K562 (cell line): ENCODE measurements at regions not wholly inside any gene's neighbourhood (a gene's known extent, or its start where the extent isn't known, plus 50 kb on each side); places are given as distances from the start of the nearest gene placed in this dataset.

Experiments
- ATAC-seq: fragments of 200-7000 bp; cut with Tn5 transposase; 3 replicates; pipeline ENCODE4 v1.9.1; 2020; ENCODE audit warnings: moderate library complexity
- BruUV-seq: library from RNA; stranded (reverse); fragments of 400-500 nt; replicated peaks from 2 replicates; lab custom pipeline; 2021; lab: Mats Ljungman, UMichigan
- CTCF ChIA-PET: fragments of 300-600 bp; formaldehyde crosslinking; extraction: SDS; loops from one replicate; lab custom pipeline; 2021; ENCODE audit warnings: low intra/inter-chr PET ratio; lab: Yijun Ruan, JAX
- POLR2A ChIA-PET: fragments of 300-600, 350-650 bp; sonication (Branson Sonifier 250); formaldehyde crosslinking; extraction: SDS; loops from one replicate; lab custom pipeline; 2021; ENCODE audit warnings: antibody characterized with exemption, inconsistent platforms; lab: Yijun Ruan, JAX
- DNase-seq, 4 experiments: peaks; one replicate each; pipeline versions ENCODE4 v3.0.0 to v3.0.0-alpha.2; 2011 to 2018; ENCODE audit warnings: low spot score in 3 of 4, mixed read lengths in 3 of 4; ENCODE audit errors: extremely low read depth in 1 of 4
- FAIRE-seq: peaks from 2 replicates; lab custom pipeline; 2011; peaks lifted over from hg19 to GRCh38; lab: Jason Lieb, UNC
- H2AFZ ChIP-seq: 2 replicates; pipeline ENCODE4 v1.6.0; 2011; ENCODE audit warnings: low read depth, low read length, control low read depth, inconsistent platforms
- H3K27ac ChIP-seq: fragments of 200-600 bp; 3 replicates; pipeline ENCODE4 v1.8.0; 2011; ENCODE audit warnings: low read depth, mild to moderate bottlenecking, control low read depth, inconsistent platforms, low read length, moderate library complexity, mixed read lengths; ENCODE audit errors: extremely low read depth
- H3K27me3 ChIP-seq, 2 experiments: fragments of 300-600 bp in 1 of 2; 2 replicates in 1 of 2; 3 replicates in 1 of 2; pipeline versions ENCODE4 v1.6.0 to v1.8.0; 2011; ENCODE audit warnings: inconsistent platforms in 2 of 2, low read length in 2 of 2, mild to moderate bottlenecking in 1 of 2, mixed read lengths in 1 of 2, moderate library complexity in 1 of 2; ENCODE audit not compliant: control insufficient read depth in 2 of 2, insufficient read depth in 2 of 2
- H3K36me3 ChIP-seq: fragments of 300-600 bp; 3 replicates; pipeline ENCODE4 v1.8.0; 2011; ENCODE audit warnings: mild to moderate bottlenecking, low read length, inconsistent platforms; ENCODE audit not compliant: control insufficient read depth, insufficient read depth
- H3K4me1 ChIP-seq, 2 experiments: fragments of 200-600 bp in 1 of 2; replicated peaks in 1 of 2; 2 replicates in 1 of 2; 3 replicates in 1 of 2; pipeline versions ENCODE4 v1.5.1 to v1.8.0; 2011; ENCODE audit warnings: inconsistent platforms in 2 of 2, low read length in 2 of 2, mild to moderate bottlenecking in 1 of 2, mixed read lengths in 1 of 2, moderate library complexity in 1 of 2; ENCODE audit not compliant: control insufficient read depth in 2 of 2, insufficient read depth in 2 of 2
- H3K4me2 ChIP-seq: 2 replicates; pipeline ENCODE4 v1.6.1; 2011; ENCODE audit warnings: low read length, control low read depth, inconsistent platforms, mixed read lengths; ENCODE audit not compliant: insufficient read depth
- H3K4me3 ChIP-seq: fragments of 200-600 bp; sonication (generic), shearing (Covaris generic); 2 replicates; pipeline ENCODE4 v1.5.1; 2016; ENCODE audit warnings: control low read depth, inconsistent platforms
- H3K79me2 ChIP-seq: fragments of 200-600 bp; 3 replicates; pipeline ENCODE4 v1.8.0; 2011; ENCODE audit warnings: low read length, inconsistent platforms; ENCODE audit not compliant: control insufficient read depth, insufficient read depth
- H3K9ac ChIP-seq, 2 experiments: 2 replicates each; pipeline versions ENCODE4 v1.6.0 to v1.6.1; 2011; ENCODE audit warnings: low read depth in 2 of 2, low read length in 2 of 2, control low read depth in 1 of 2, inconsistent platforms in 1 of 2, mild to moderate bottlenecking in 1 of 2, mixed read lengths in 1 of 2; ENCODE audit not compliant: insufficient read depth in 1 of 2
- H3K9me1 ChIP-seq: one replicate; pipeline ENCODE4 v1.6.0; 2011; ENCODE audit warnings: inconsistent platforms, mild to moderate bottlenecking, low read length, moderate library complexity; ENCODE audit not compliant: control insufficient read depth, insufficient read depth
- H3K9me3 ChIP-seq: replicated peaks from 2 replicates; pipeline ENCODE4 v1.5.1; 2011; ENCODE audit warnings: low read depth, low read length, inconsistent platforms; ENCODE audit not compliant: control insufficient read depth, insufficient read depth
- H4K20me1 ChIP-seq: replicated peaks from 2 replicates; pipeline ENCODE4 v1.6.1; 2011; ENCODE audit warnings: low read length, inconsistent platforms, mixed read lengths; ENCODE audit not compliant: control insufficient read depth, insufficient read depth
- FOSL1 ChIP-seq: fragments of 200-800 bp; sonication (Bioruptor generic); conservative IDR thresholded peaks from 2 replicates; pipeline ENCODE4 v1.6.1; 2016; ENCODE audit warnings: missing genetic modification characterization, missing compliant biosample characterization
- HDAC6 ChIP-seq: IDR thresholded peaks from 2 replicates; pipeline ENCODE4 v1.6.1; 2012; ENCODE audit warnings: low read depth, mild to moderate bottlenecking, control low read depth, inconsistent platforms, low read length, moderate library complexity
- MGA ChIP-seq: fragments of 450-650 bp; IDR thresholded peaks from 2 replicates; pipeline ENCODE4 v1.6.1; 2016; ENCODE audit warnings: mild to moderate bottlenecking, moderate library complexity
- NEUROD1 ChIP-seq: fragments of 150-350 bp; IDR thresholded peaks from 2 replicates; pipeline ENCODE4 v1.6.1; 2014; ENCODE audit warnings: borderline replicate concordance, low read length, low read depth; ENCODE audit not compliant: partially characterized antibody
- NFIX ChIP-seq: fragments of 250-450 bp; sonication (Bioruptor Pico); IDR thresholded peaks from 2 replicates; pipeline ENCODE4 v1.4.0; 2020; ENCODE audit warnings: low read depth, mild to moderate bottlenecking, moderate library complexity
- SREBF1 ChIP-seq: fragments of 150-350 bp; IDR thresholded peaks from 2 replicates; pipeline ENCODE4 v1.6.1; 2014; ENCODE audit warnings: antibody characterized with exemption, low read depth, low read length, borderline replicate concordance
- TAF7 ChIP-seq: fragments of 450-650 bp; IDR thresholded peaks from 2 replicates; pipeline ENCODE4 v1.6.1; 2016; ENCODE audit warnings: missing genetic modification characterization, missing compliant biosample characterization
- ZNF184 ChIP-seq: sonication (generic); formaldehyde crosslinking; IDR thresholded peaks from 2 replicates; pipeline ENCODE4 v1.5.0; 2020; ENCODE audit warnings: missing genetic modification reagents
- ZNF57 ChIP-seq: fragments of 450-650 bp; formaldehyde crosslinking; IDR thresholded peaks from 2 replicates; pipeline ENCODE4 v1.4.0; 2020; ENCODE audit warnings: mild to moderate bottlenecking, moderate library complexity
- WGBS: fragments of 100-300 bp; shearing (Covaris generic); methylation state at CpG from one replicate; pipeline ENCODE4 v1.1.6; 2016; ENCODE audit warnings: low coverage, mixed read lengths; ENCODE audit not compliant: insufficient coverage; ENCODE audit errors: missing lambda C conversion rate; 5-methylcytosine and 5-hydroxymethylcytosine counted together
- in situ Hi-C: fragments of 300-500 bp; cut with MboI; formaldehyde crosslinking; loops from 4 replicates; pipeline ENCODE4 v1.15.0; 2018; ENCODE audit warnings: inconsistent platforms, mixed read lengths
- intact Hi-C: fragments of 100-400 bp; cut with micrococcal nuclease; formaldehyde crosslinking; loops from 2 replicates; pipeline ENCODE4 v1.14.2; 2022
- TF ChIP-seq, protein P1 (sequence below): sonication (generic); formaldehyde crosslinking; IDR thresholded peaks from 2 replicates; pipeline ENCODE4 v1.8.1; 2022; ENCODE audit warnings: missing genetic modification reagents

DNA sequence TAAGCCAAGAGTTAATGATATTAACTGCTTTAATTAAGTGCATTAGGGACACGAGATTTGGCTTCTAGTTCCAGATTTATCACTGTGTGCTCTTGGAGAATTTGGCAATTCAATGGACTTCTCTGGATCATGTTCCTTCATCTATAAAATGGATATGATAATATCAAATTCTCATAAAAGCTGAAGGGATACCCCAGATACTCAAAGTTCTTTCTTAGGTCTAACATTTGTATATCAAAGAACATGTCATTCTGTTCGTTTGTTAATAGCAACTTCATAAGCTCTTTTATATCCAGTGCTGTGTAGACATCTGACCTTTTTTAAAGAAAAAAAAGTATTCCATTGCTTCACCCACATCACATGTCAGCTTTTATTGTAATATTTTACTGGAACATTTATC lies 54.6 kb upstream of the HDAC9 start:
- H3K9ac ChIP-seq: no peak overlapping the region
- ChIA-PET POLR2A (no interaction called here), CTCF (no interaction called here)
- H3K9me1 ChIP-seq: no peaks in the 10 kb centered on the region
- no peak overlapping the region for H3K27ac ChIP-seq
- intact Hi-C loops (no loop called here), in situ Hi-C loops (no loop called here)
- no peak for ATAC-seq
- no peaks in the 10 kb centered on the region for H3K79me2 ChIP-seq
- no peaks in the 10 kb centered on the region for H3K27me3 ChIP-seq
- H2AFZ ChIP-seq: no peak overlapping the region
- no TSS peak for BruUV-seq
- 0% methylated on average over 2 of the region's 2 CpGs for WGBS
- H3K4me3 ChIP-seq: no peak overlapping the region
- FAIRE-seq: no peak
- H3K36me3 ChIP-seq: no peaks in the 10 kb centered on the region
- no peak overlapping the region for H3K4me2 ChIP-seq
- DNase-seq: no peak
- H3K9me3 ChIP-seq: no peaks in the 10 kb centered on the region
- no peaks in the 10 kb centered on the region for H3K4me1 ChIP-seq
- H4K20me1 ChIP-seq: no peaks in the 10 kb centered on the region
- TF ChIP-seq NFIX (CRISPR knock-in tag): no peak
- no peak for TF ChIP-seq HDAC6
- TF ChIP-seq, protein P1, sequence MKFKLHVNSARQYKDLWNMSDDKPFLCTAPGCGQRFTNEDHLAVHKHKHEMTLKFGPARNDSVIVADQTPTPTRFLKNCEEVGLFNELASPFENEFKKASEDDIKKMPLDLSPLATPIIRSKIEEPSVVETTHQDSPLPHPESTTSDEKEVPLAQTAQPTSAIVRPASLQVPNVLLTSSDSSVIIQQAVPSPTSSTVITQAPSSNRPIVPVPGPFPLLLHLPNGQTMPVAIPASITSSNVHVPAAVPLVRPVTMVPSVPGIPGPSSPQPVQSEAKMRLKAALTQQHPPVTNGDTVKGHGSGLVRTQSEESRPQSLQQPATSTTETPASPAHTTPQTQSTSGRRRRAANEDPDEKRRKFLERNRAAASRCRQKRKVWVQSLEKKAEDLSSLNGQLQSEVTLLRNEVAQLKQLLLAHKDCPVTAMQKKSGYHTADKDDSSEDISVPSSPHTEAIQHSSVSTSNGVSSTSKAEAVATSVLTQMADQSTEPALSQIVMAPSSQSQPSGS: no peak
- TF ChIP-seq TAF7 (tag): no peak
- no peak for TF ChIP-seq MGA
- TF ChIP-seq NEUROD1: no peak
- TF ChIP-seq FOSL1 (tag): no peak
- TF ChIP-seq SREBF1: no peak
- no peak for TF ChIP-seq ZNF57 (CRISPR knock-in tag)
- TF ChIP-seq ZNF184: no peak
